ENCODE measurements at regions not wholly inside any gene's neighbourhood (a gene's known extent, or its start where the extent isn't known, plus 50 kb on each side); places are given as distances from the start of the nearest gene placed in this dataset.

- TF ChIP-seq Cebpa-rat (IDR thresholded peaks at IDR 0.05), result no peak
- Histone ChIP-seq H4K20me1 (no peaks in the 10 kb centered on the region), H3K4me1 (peaks cover 0 to 6% (median 0%) of the 10 kb centered on the region in 10 experiments; a peak in 3 of 20 replicates), H3K9ac (no peak overlapping the region), H3K36me3 (no peaks in the 10 kb centered on the region), H3K27ac (no peak overlapping the region), H3K4me3 (no peak overlapping the region), H3K27me3 (no peaks in the 10 kb centered on the region), H3K9me3 (replicated peaks in 1 of 11) (peaks cover 0 to 7% (median 0%) of the 10 kb centered on the region in 11 experiments; a peak in 1 of 22 replicates), H3K4me2 (no peak overlapping the region)
Measured at GRCh38 chr6:40822619-40823018, 216.4 kb downstream of the UNC5CL start.

GRCh38 chr6:40819182-40819834 lies 219.7 kb downstream of the UNC5CL start:
- H3K9me3 ChIP-seq (replicated peaks in 1 of 11), result peaks cover 0 to 13% (median 4%) of the 10 kb centered on the region in 11 experiments; a peak in 5 of 22 replicates
- TF ChIP-seq Cebpa-rat (IDR thresholded peaks at IDR 0.05), result no peak
- H3K4me3 ChIP-seq, result no peak overlapping the region
- H3K4me2 ChIP-seq, result peak overlapping the region in 4 of 11 experiments; percentile 2 to 33 (median 16); a peak in 5 of 22 replicates
- H3K27ac ChIP-seq, result no peak overlapping the region
- H3K9ac ChIP-seq, result no peak overlapping the region
- H3K4me1 ChIP-seq, result peaks cover 0 to 6% (median 0%) of the 10 kb centered on the region in 10 experiments; a peak in 3 of 20 replicates
- no peaks in the 10 kb centered on the region for H3K27me3 ChIP-seq
- no peaks in the 10 kb centered on the region for H3K36me3 ChIP-seq
- no peaks in the 10 kb centered on the region for H4K20me1 ChIP-seq

DNA sequence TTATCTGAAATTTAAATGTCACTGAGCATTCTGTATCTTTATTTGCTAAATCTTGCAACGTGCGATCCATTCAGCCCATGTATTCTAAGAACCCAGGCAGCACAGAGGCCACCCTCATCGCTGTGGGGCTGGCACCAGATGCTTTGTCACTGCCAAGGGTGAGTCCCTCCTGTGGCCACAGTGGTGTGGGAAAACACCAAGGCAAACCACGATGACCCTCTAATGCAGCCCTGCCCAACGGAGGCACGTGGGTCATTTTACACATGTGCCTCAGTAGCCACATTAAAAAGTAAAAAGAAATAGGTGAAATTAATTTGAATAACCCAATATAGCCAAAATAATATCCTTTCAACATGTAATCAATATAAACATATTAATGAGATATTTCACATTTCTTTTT lies 221.7 kb downstream of the UNC5CL start:
- TF ChIP-seq Cebpa-rat (IDR thresholded peaks at IDR 0.05), result no peak
- Histone ChIP-seq H3K4me3 (no peak overlapping the region), H3K27ac (no peak overlapping the region), H3K36me3 (no peaks in the 10 kb centered on the region), H3K4me1 (peaks cover 0 to 6% (median 0%) of the 10 kb centered on the region in 10 experiments; a peak in 3 of 20 replicates), H3K4me2 (no peak overlapping the region), H3K9ac (no peak overlapping the region), H4K20me1 (no peaks in the 10 kb centered on the region), H3K27me3 (no peaks in the 10 kb centered on the region), H3K9me3 (replicated peaks in 1 of 11) (peaks cover 0 to 13% (median 4%) of the 10 kb centered on the region in 11 experiments; a peak in 5 of 22 replicates)

GRCh38 chr6:40816601-40817000 lies 222.4 kb downstream of the UNC5CL start:
- Histone ChIP-seq H3K27me3 (no peaks in the 10 kb centered on the region), H3K4me1 (peaks cover 0 to 6% (median 0%) of the 10 kb centered on the region in 10 experiments; a peak in 3 of 20 replicates), H4K20me1 (no peaks in the 10 kb centered on the region), H3K4me2 (no peak overlapping the region), H3K9ac (no peak overlapping the region), H3K27ac (no peak overlapping the region), H3K9me3 (replicated peaks in 1 of 11) (peaks cover 0 to 13% (median 4%) of the 10 kb centered on the region in 11 experiments; a peak in 5 of 22 replicates), H3K36me3 (no peaks in the 10 kb centered on the region), H3K4me3 (no peak overlapping the region)
- TF ChIP-seq Cebpa-rat (IDR thresholded peaks at IDR 0.05), result no peak

DNA sequence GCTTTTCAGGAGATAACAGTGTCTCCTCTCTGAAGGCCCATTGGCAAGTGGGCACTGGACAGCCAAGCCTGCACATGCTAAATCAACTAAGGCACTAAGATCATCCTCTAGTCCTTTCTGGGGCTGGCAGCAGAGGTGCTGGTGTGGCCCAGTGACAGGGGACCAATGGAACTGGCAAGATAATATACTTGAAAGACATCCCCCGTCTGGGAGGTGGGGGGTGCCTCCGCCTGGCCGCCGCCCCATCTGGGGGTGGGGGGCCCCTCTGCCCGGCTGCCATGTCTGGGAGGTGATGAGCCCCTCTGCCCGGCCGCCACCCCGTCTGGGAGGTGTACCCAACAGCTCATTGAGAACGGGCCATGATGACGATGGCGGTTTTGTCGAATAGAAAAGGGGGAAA lies 223.3 kb downstream of the UNC5CL start:
- Histone ChIP-seq H3K4me3 (no peak overlapping the region), H3K27ac (no peak overlapping the region), H4K20me1 (no peaks in the 10 kb centered on the region), H3K4me2 (no peak overlapping the region), H3K4me1 (peaks cover 0 to 6% (median 0%) of the 10 kb centered on the region in 10 experiments; a peak in 3 of 20 replicates), H3K9me3 (replicated peaks in 1 of 11) (peaks cover 0 to 13% (median 4%) of the 10 kb centered on the region in 11 experiments; a peak in 5 of 22 replicates), H3K9ac (no peak overlapping the region), H3K36me3 (no peaks in the 10 kb centered on the region), H3K27me3 (no peaks in the 10 kb centered on the region)
- TF ChIP-seq Cebpa-rat (IDR thresholded peaks at IDR 0.05), result no peak

DNA sequence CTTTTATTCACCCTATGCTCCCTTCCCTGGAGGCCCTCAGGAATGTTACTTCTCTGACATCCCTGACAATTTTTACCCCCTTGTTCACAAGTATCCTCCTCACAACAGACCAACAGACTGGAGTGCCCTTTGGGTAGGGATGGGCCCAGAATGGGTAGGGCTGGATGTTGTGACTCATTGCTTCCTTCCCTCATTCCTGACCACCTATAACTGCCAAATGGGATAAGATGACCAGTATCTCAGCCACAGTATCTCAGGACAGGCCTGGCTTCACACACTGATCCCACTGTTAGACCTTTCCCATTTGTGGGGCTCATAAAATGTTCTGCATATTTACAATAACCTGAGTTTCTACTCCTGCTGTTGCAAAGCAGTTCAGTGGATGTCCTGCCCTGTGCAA lies 223.0 kb upstream of the LRFN2 start:
- no peaks in the 10 kb centered on the region for H3K27me3 ChIP-seq

GRCh38 chr6:40809627-40810026 lies 222.5 kb upstream of the LRFN2 start:
- H3K4me2 ChIP-seq, result no peak overlapping the region
- no peak for TF ChIP-seq Cebpa-rat (IDR thresholded peaks at IDR 0.05)
- H3K27ac ChIP-seq, result no peak overlapping the region
- H3K27me3 ChIP-seq, result no peaks in the 10 kb centered on the region
- H3K4me3 ChIP-seq, result no peak overlapping the region
- H4K20me1 ChIP-seq, result no peaks in the 10 kb centered on the region
- H3K9me3 ChIP-seq (replicated peaks in 1 of 11), result 0 out of 22 replicates have a peak, but pooled peaks cover 0 to under 1% (median 0%) of the 10 kb centered on the region in 11 experiments
- no peaks in the 10 kb centered on the region for H3K36me3 ChIP-seq
- H3K9ac ChIP-seq, result no peak overlapping the region
- peaks cover 13 to 31% (median 23%) of the 10 kb centered on the region in 10 experiments for H3K4me1 ChIP-seq

More for the DNA sequence above, 223.0 kb upstream of the LRFN2 start:
- H3K4me2 ChIP-seq, result no peak overlapping the region
- no peak overlapping the region for H3K27ac ChIP-seq
- H3K9ac ChIP-seq, result no peak overlapping the region
- H3K4me1 ChIP-seq, result peaks cover 9 to 26% (median 17%) of the 10 kb centered on the region in 10 experiments; a peak in 19 of 20 replicates
- no peak overlapping the region for H3K4me3 ChIP-seq
- no peak for TF ChIP-seq Cebpa-rat (IDR thresholded peaks at IDR 0.05)
- H3K9me3 ChIP-seq (replicated peaks in 1 of 11), result peaks cover 0 to 6% (median 0%) of the 10 kb centered on the region in 11 experiments; a peak in 4 of 22 replicates
- H4K20me1 ChIP-seq, result no peaks in the 10 kb centered on the region
- no peaks in the 10 kb centered on the region for H3K36me3 ChIP-seq

- H3K9me3 ChIP-seq (replicated peaks in 1 of 11), result no peaks in the 10 kb centered on the region
- no peaks in the 10 kb centered on the region for H4K20me1 ChIP-seq
- H3K36me3 ChIP-seq, result no peaks in the 10 kb centered on the region
- peak overlapping the region in 8 of 11 experiments; percentile 9 to 59 (median 36); a peak in 10 of 22 replicates for H3K4me2 ChIP-seq
- no peaks in the 10 kb centered on the region for H3K27me3 ChIP-seq
- no peak overlapping the region for H3K27ac ChIP-seq
- TF ChIP-seq Cebpa-rat (IDR thresholded peaks at IDR 0.05), result no peak
- no peak overlapping the region for H3K4me3 ChIP-seq
- no peak overlapping the region for H3K9ac ChIP-seq
- H3K4me1 ChIP-seq, result peaks cover 33 to 52% (median 44%) of the 10 kb centered on the region in 10 experiments
Measured at GRCh38 chr6:40807484-40807883, 220.3 kb upstream of the LRFN2 start.

GRCh38 chr6:40806256-40806864 lies 219.2 kb upstream of the LRFN2 start:
- Histone ChIP-seq H3K27me3 (no peaks in the 10 kb centered on the region), H3K4me2 (peak overlapping the region in 9 of 11 experiments; percentile 12 to 59 (median 34); a peak in 11 of 22 replicates), H3K4me3 (no peak overlapping the region), H4K20me1 (no peaks in the 10 kb centered on the region), H3K9ac (no peak overlapping the region), H3K9me3 (replicated peaks in 1 of 11) (no peaks in the 10 kb centered on the region), H3K4me1 (peaks cover 36 to 64% (median 52%) of the 10 kb centered on the region in 10 experiments), H3K36me3 (no peaks in the 10 kb centered on the region), H3K27ac (no peak overlapping the region)
- no peak for TF ChIP-seq Cebpa-rat (IDR thresholded peaks at IDR 0.05)

Data from BLaER1 treated with 17β-estradiol and CSF1 and Interleukin-3, amounts not matched to agents 10 nM and 100 nM (cell line).